Transverse colon (tissue), 4 donors: ENCODE measurements at regions not wholly inside any gene's neighbourhood (a gene's known extent, or its start where the extent isn't known, plus 50 kb on each side); places are given as distances from the start of the nearest gene placed in this dataset.

Experiments used
- POLR2A ChIP-seq: fragments of 450-650 bp; IDR thresholded peaks from one replicate; pipeline ENCODE4 v1.6.1; 2016; ENCODE audit warnings: antibody characterized with exemption, mild to moderate bottlenecking, moderate library complexity
- POLR2AphosphoS5 ChIP-seq, 3 donors: sonication (generic); formaldehyde crosslinking; IDR thresholded peaks; one replicate each; pipeline ENCODE4 v1.6.1; 2016; ENCODE audit warnings: antibody characterized with exemption in 3 of 3
- TF ChIP-seq, protein P1 (sequence below), 5 experiments: fragments of 200-600 bp in 3 of 5; fragments of 450-650 bp in 2 of 5; sonication (generic) in 3 of 5; IDR thresholded peaks; 1 replicate in 2 of 5; 2 replicates in 3 of 5; pipeline ENCODE4 v1.5.1; 2016 to 2017; ENCODE audit warnings: antibody characterized with exemption in 5 of 5, inconsistent platforms in 3 of 5, mild to moderate bottlenecking in 2 of 5, moderate library complexity in 1 of 5

DNA sequence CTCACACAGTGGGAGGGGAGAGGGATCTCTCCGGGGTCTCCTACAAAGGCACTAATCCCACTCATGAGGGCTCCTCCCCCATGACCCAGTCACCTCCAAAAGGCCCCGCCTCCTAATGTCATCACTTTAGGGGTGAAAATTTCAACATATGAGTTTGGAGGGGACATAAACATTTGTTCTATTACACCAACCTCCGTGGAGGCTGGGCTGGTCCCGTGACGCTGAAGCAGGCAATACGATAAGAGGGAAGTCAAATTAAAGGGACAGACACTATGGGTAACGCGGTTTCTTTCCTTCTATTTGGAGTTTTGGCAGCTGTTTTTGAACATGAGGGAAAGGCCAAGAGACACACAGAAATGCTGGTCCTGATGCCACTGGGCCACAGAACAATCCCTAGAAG, 175.7 kb upstream of the VASH1 start:
- no peak for TF ChIP-seq POLR2AphosphoS5 (IDR thresholded peaks at IDR 0.05)
- TF ChIP-seq, protein P1, sequence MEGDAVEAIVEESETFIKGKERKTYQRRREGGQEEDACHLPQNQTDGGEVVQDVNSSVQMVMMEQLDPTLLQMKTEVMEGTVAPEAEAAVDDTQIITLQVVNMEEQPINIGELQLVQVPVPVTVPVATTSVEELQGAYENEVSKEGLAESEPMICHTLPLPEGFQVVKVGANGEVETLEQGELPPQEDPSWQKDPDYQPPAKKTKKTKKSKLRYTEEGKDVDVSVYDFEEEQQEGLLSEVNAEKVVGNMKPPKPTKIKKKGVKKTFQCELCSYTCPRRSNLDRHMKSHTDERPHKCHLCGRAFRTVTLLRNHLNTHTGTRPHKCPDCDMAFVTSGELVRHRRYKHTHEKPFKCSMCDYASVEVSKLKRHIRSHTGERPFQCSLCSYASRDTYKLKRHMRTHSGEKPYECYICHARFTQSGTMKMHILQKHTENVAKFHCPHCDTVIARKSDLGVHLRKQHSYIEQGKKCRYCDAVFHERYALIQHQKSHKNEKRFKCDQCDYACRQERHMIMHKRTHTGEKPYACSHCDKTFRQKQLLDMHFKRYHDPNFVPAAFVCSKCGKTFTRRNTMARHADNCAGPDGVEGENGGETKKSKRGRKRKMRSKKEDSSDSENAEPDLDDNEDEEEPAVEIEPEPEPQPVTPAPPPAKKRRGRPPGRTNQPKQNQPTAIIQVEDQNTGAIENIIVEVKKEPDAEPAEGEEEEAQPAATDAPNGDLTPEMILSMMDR (IDR thresholded peaks at IDR 0.05) = no peak
- no peak for TF ChIP-seq POLR2A
